SK-N-SH (cell line): ENCODE measurements at regions not wholly inside any gene's neighbourhood (a gene's known extent, or its start where the extent isn't known, plus 50 kb on each side); places are given as distances from the start of the nearest gene placed in this dataset.
"Not testable (repeated sequence)": the region's sequence is repeated elsewhere in the genome, so short reads cannot be mapped to it uniquely, and the experiment has no call there.

Source experiments
- CTCF ChIP-seq: fragments of 200-600 bp; sonication (generic); IDR thresholded peaks from 2 replicates; pipeline ENCODE4 v1.6.1; 2017; ENCODE audit warnings: antibody characterized with exemption, mild to moderate bottlenecking, moderate library complexity
- RAD21 ChIP-seq: IDR thresholded peaks from 2 replicates; pipeline ENCODE4 v1.6.1; 2012; ENCODE audit warnings: mild to moderate bottlenecking, low read length

GRCh38 chr2:89029257-89029656, 337.8 kb downstream of the RPIA start:
- not testable (repeated sequence) for TF ChIP-seq CTCF, RAD21
